Chondrocyte (in vitro differentiated cells): ENCODE measurements at regions not wholly inside any gene's neighbourhood (a gene's known extent, or its start where the extent isn't known, plus 50 kb on each side); places are given as distances from the start of the nearest gene placed in this dataset.

Experiments used
- DNase-seq: peaks from one replicate; pipeline ENCODE4 v3.0.0; 2021; ENCODE audit warnings: mixed read lengths, low spot score
- H3K27ac Mint-ChIP-seq: one replicate; pipeline ENCODE4 v1.8.0; 2021; ENCODE audit warnings: mild to moderate bottlenecking, moderate library complexity, mixed read lengths; ENCODE audit not compliant: unreplicated experiment
- H3K27me3 Mint-ChIP-seq: 2 replicates; pipeline ENCODE4 v1.8.0; 2021; ENCODE audit warnings: low read depth, mixed read lengths
- H3K36me3 Mint-ChIP-seq: 2 replicates; pipeline ENCODE4 v1.8.0; 2021; ENCODE audit warnings: low read depth, mixed read lengths
- H3K4me1 Mint-ChIP-seq: 2 replicates; pipeline ENCODE4 v1.8.0; 2021; ENCODE audit warnings: low read depth, mild to moderate bottlenecking, mixed read lengths
- H3K4me3 Mint-ChIP-seq: one replicate; pipeline ENCODE4 v1.8.0; 2021; ENCODE audit warnings: mild to moderate bottlenecking, moderate library complexity, mixed read lengths; ENCODE audit not compliant: unreplicated experiment
- H3K9me3 Mint-ChIP-seq: 2 replicates; pipeline ENCODE4 v1.8.0; 2021; ENCODE audit warnings: low read depth, mixed read lengths
- CTCF ChIP-seq: fragments of 200-600 bp; sonication (generic); IDR thresholded peaks from 2 replicates; pipeline ENCODE4 v1.5.0; 2021; ENCODE audit warnings: antibody characterized with exemption, mild to moderate bottlenecking, moderate library complexity

- Mint-ChIP-seq H3K27ac (no peak overlapping the region), H3K4me1 (peaks cover 1% of the 10 kb centered on the region), H3K36me3 (peaks cover 3% of the 10 kb centered on the region), H3K27me3 (peaks cover 10% of the 10 kb centered on the region), H3K4me3 (no peak overlapping the region), H3K9me3 (no peaks in the 10 kb centered on the region)
- no peak for TF ChIP-seq CTCF
- DNase-seq: no peak
Observed at GRCh38 chr3:117768581-117768980, 1059.0 kb downstream of the TUSC7 start.

- peaks cover 9% of the 10 kb centered on the region for H3K9me3 Mint-ChIP-seq
- peaks cover 8% of the 10 kb centered on the region for H3K27me3 Mint-ChIP-seq
- H3K36me3 Mint-ChIP-seq: peaks cover 4% of the 10 kb centered on the region
- H3K4me1 Mint-ChIP-seq: no peaks in the 10 kb centered on the region
- no peak for TF ChIP-seq CTCF
- H3K4me3 Mint-ChIP-seq: no peak overlapping the region
- H3K27ac Mint-ChIP-seq: no peak overlapping the region
- no peak for DNase-seq
Observed at GRCh38 chr3:117774130-117774529, 1064.6 kb downstream of the TUSC7 start.

- no peaks in the 10 kb centered on the region for H3K36me3 Mint-ChIP-seq
- H3K4me3 Mint-ChIP-seq: no peak overlapping the region
- H3K4me1 Mint-ChIP-seq: peaks cover 49% of the 10 kb centered on the region
- peak overlapping the region; percentile 53 for H3K27ac Mint-ChIP-seq
- no peak for TF ChIP-seq CTCF
- no peaks in the 10 kb centered on the region for H3K27me3 Mint-ChIP-seq
- DNase-seq: no peak
- H3K9me3 Mint-ChIP-seq: peaks cover 2% of the 10 kb centered on the region
Observed at GRCh38 chr3:117786349-117786748, 1076.8 kb downstream of the TUSC7 start.

GRCh38 chr3:117788061-117788460 lies 1078.5 kb downstream of the TUSC7 start:
- peak overlapping the region; percentile 71 for H3K27ac Mint-ChIP-seq
- peaks cover 2% of the 10 kb centered on the region for H3K9me3 Mint-ChIP-seq
- H3K36me3 Mint-ChIP-seq: no peaks in the 10 kb centered on the region
- peaks cover 49% of the 10 kb centered on the region for H3K4me1 Mint-ChIP-seq
- H3K27me3 Mint-ChIP-seq: no peaks in the 10 kb centered on the region
- H3K4me3 Mint-ChIP-seq: no peak overlapping the region
- no peak for DNase-seq
- no peak for TF ChIP-seq CTCF

GRCh38 chr3:117788506-117788905 lies 1078.9 kb downstream of the TUSC7 start:
- DNase-seq: no peak
- peaks cover 52% of the 10 kb centered on the region for H3K4me1 Mint-ChIP-seq

More at GRCh38 chr3:117788506-117788905, 1078.9 kb downstream of the TUSC7 start:
- Mint-ChIP-seq H3K27ac (no peak overlapping the region), H3K4me3 (no peak overlapping the region), H3K36me3 (no peaks in the 10 kb centered on the region), H3K27me3 (no peaks in the 10 kb centered on the region), H3K9me3 (no peaks in the 10 kb centered on the region)
- TF ChIP-seq CTCF: no peak
